ENCODE measurements at regions not wholly inside any gene's neighbourhood (a gene's known extent, or its start where the extent isn't known, plus 50 kb on each side); places are given as distances from the start of the nearest gene placed in this dataset.
"Not testable (repeated sequence)": the region's sequence is repeated elsewhere in the genome, so short reads cannot be mapped to it uniquely, and the experiment has no call there.

GRCh38 chr1:81738875-81739274, 61.9 kb upstream of the ADGRL2 start:
- DNase-seq, result no peak

- no peak for DNase-seq
Measured at GRCh38 chr1:81733480-81733879, 67.3 kb upstream of the ADGRL2 start.

DNA sequence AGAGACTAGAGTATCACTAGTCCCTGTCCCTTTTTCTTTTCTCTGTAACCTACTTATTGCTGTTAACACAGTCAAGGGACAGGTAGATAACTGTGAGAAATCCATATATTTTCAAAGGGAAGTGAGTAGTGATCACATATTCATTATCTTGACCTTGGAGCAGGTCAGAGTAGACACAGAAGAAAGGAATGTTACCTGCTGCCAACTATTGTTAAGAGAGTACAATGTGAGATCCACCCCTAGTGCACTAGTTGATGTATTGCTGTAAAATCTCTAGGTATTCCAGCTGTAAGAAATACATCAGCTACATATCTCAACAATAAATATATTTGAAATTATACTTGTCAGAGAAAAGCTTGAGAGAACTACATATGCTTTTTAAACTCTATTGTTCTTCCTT, 68.7 kb upstream of the ADGRL2 start:
- no peak for DNase-seq

DNA sequence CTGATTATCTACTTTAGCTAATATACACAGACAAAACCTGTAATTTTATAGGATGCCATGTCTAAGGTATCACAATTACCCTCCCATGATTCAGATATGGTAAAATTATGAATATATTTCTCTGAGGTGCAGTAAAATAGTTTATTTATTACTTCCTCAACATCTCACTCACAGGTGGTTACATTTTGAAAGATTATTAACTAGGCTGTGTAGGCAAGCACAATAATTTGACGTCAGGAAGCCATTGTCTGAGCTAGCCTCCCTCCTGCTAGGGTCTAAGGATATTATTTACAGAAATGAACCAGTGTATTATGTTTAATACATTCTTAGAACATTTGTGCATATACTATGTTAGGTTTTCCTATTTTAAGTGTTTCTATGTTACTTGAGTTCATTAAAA, 69.9 kb upstream of the ADGRL2 start:
- no peak for DNase-seq

- DNase-seq, result not testable (repeated sequence)
Measured at GRCh38 chr1:81730299-81730698, 70.4 kb upstream of the ADGRL2 start.

DNA sequence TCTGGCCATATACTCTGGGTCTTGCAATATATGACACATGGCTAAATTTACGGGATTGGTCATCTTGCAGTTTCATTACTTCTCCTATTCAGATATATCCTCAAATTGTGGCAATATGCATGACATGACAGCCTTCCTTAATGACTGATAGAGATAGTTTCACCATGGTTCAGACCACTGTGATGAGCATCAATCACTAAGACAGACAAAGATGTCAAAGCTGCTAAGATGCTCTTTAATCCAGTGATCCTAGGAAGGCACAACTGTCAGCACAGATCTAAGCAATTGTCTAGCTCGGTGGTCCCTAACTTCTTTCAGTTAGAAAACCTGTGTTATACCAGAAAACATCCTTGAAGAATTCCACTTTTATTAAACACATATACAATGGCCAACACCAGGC, 70.9 kb upstream of the ADGRL2 start:
- DNase-seq, result no peak

DNA sequence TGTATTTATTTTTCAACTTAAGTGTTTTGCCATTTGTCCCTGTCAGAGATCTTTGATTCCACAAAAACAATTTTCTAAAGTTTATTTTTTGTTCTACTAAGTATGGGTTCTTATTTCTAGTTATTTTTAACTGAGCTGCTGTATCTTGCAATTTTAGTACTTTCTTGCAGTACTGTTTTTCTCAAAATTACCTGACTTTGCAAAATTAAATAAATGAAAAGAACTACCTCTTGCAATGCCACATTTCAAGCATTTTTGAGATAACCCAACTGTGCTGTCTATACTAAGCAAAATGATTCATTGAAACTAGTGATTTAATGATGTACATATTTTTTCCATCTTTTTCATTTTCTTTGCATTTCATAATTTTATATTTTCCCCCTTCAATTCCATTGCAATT, 71.5 kb upstream of the ADGRL2 start:
- DNase-seq, result no peak

DNA sequence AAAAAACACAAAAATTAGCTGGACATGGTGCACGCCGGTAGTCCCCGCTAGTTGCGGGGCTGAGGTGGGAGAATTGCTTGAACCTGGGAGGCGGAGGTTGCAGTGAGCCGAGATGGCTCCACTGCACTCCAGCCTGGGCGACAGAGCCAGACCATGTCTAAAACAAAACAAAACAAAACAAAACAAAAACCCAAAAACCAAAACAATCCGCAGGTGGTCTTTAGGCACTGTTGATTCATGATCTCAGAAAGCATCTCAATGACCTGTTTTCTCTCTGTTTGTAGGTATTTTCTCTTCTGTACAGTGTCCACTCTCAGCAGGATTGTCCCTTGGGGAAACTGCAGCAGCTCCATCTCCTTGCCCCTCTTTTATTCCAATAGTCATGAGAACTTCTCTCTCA, 74.9 kb upstream of the ADGRL2 start:
- DNase-seq, result no peak

GRCh38 chr1:81722631-81723328, 78.0 kb upstream of the ADGRL2 start:
- DNase-seq, result not testable (repeated sequence)

- DNase-seq, result not testable (repeated sequence)
Measured at GRCh38 chr1:81720256-81720655, 80.5 kb upstream of the ADGRL2 start.

GRCh38 chr1:81717230-81717629, 83.5 kb upstream of the ADGRL2 start:
- no peak for DNase-seq

GRCh38 chr1:81715391-81715790, 85.3 kb upstream of the ADGRL2 start:
- DNase-seq, result no peak

DNA sequence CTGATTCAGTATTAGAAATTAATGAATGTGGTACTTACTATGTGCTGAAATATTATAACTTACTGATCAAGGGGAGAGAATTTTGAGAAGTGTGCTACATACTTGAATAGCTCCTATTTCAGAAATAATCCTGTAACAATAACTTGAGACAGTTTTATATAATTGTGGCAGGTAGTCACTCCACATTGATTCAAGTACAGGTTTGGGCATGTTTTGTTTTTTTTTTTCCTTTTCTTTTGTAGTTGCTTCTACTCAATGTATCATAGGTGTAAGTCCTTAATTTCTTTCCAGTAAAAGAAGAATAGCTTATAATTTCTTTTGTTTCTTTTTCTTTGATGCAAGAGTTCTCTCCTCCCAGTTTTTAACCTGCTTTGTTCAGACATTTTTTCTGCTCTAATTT, 86.1 kb upstream of the ADGRL2 start:
- no peak for DNase-seq

- DNase-seq, result no peak
Measured at GRCh38 chr1:81712425-81712824, 88.3 kb upstream of the ADGRL2 start.

DNA sequence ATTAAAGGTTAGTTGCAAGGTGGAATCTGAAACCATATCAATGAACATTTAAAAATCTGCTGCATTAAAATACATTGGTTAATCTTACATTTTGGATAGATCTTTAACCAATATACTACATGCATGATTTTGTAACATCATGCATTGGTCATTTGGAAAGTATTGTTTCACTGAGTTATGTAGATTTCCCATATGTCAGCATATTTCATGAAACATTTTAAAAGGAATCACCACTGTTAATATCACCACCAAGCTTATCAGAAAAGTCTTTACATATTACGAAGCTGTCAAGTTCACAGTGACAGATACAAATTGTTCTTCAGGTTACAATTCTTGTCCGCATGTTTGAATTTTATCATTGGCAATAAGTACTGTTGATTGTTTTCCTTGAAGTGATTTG, 89.9 kb upstream of the ADGRL2 start:
- no peak for DNase-seq

GRCh38 chr1:81708250-81708649, 92.5 kb upstream of the ADGRL2 start:
- DNase-seq, result no peak

DNA sequence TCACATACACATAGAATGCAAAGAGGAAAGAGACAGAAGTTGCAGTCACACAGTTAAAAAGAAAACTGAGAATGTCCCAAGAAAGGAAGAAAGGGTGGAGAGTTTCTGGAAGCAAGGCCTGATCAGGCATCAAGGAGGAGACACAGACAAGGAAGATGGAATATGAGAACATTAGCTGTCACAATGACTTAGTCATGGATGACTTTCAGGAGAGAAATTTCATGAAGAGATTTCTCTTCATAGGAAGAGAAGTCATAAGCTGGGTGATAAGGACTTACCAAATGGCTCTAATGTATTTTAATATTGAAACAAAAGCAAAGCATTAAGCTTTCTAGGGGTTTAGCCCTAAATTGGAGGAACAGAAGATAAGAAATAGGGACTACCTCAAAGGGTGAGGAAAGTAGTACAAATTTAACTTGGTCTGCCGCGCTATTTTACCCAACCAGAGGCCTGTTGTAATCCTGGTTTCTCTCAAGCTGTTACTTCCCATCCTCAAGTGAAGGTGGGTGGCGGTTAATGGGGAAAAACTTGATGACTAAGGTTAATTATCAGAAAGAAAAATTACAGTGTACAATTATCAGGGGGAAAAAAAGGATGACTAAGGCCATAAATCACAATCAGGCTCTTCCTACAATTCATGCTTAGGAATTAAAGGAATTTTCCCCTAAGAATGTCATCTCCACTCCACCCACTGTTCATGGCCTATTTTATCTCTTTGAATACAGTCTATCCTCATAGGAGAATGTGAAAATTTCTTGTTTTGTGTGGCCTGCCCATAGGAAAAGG, 93.9 kb upstream of the ADGRL2 start:
- no peak for DNase-seq

DNA sequence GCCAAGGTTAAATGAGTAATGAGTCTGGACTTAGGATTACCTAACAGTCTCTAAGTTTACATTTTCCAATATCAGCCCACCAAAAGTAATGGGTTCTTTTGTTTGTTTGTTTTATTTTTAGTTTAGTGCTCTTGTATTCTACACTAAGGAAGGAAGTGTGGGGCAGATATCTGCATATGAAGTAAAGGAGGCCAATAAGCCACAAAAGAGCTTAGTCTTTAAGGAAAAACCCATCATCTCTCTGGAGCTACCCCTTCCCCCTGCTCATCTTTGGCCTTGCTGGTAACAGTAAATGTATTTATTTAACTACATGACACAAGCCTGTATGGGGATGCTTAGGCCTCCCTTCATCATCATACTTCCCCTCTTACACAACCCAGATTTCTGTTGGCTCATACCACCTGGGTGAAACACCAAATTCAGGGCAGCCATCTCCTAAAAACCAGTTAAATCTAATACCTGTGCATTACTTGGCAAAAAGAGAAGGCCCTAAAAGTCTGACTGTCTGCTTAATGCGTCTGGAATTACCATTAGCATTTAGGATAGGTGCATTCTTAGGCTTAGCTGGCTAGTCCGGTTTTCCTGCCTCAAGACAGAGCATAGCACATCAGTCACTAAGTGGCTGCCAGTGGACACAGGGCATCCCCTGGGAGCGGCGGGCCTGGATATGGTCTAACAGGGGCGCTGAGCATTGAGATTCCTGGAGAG, 96.8 kb upstream of the ADGRL2 start:
- DNase-seq, result no peak

DNA sequence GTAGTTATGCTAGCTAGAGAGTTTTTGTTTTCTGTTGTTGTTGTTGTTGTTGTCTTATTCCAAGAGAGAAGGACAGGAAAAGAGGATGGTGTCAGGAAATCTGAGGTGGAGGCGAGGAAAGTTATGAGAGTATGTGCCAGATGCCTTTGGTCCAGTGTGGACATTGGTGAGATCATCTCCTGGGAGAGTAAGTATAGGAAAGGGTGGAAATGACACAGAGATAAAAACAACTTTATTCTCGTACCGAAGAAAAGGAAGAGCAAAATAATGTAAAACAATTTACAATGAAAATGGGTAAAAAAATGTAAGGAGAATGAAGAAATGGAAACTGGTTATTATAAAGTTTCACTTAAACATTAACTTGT, 97.4 kb upstream of the ADGRL2 start:
- DNase-seq, result no peak

DNA sequence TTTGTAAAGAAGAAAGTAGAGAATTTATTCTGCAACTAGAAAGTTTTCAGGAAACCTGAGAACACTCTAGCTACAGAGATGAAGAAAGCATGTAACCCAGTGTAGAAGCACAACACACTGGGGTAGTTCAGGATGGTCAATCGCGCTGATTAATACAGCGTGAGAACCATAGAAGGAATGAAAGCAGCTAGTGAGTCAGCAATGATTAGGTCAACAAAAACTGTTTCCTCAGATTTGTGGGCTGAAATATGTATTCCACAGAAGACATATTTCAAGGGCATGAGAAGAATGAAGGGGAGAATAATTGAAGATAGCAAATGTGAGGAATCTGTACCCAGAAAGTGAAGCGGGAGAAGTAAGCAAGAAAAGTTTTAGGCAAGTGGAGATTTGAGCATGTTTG, 97.8 kb upstream of the ADGRL2 start:
- DNase-seq, result no peak

GRCh38 chr1:81702079-81702715, 98.5 kb upstream of the ADGRL2 start:
- no peak for DNase-seq

- DNase-seq, result no peak
Measured at GRCh38 chr1:81700728-81701470, 99.8 kb upstream of the ADGRL2 start.

GRCh38 chr1:81699234-81699633, 101.5 kb upstream of the ADGRL2 start:
- DNase-seq, result no peak
